ENCODE measurements at regions not wholly inside any gene's neighbourhood (a gene's known extent, or its start where the extent isn't known, plus 50 kb on each side); places are given as distances from the start of the nearest gene placed in this dataset.

GRCh38 chr1:218985424-218985984, 188.2 kb upstream of the LYPLAL1 start:
- no peak overlapping the region for H3K9ac ChIP-seq (ENCODE audit: low read depth in 1 of 3, low read length in 3 of 3)
- no peaks in the 10 kb centered on the region for H3K4me1 ChIP-seq (ENCODE audit: control insufficient read depth in 3 of 3, insufficient read depth in 3 of 3, low read length in 3 of 3)
- no peak overlapping the region for H3K4me3 ChIP-seq (ENCODE audit: low read length in 3 of 3)
- peaks cover 0 to 3% (median 0%) of the 10 kb centered on the region in 3 donors for H3K27me3 ChIP-seq (ENCODE audit: control insufficient read depth in 3 of 3, insufficient read depth in 3 of 3, low read length in 3 of 3)
- H3K27ac ChIP-seq (ENCODE audit: low read depth, low read length), result no peak overlapping the region
- H3K9me3 ChIP-seq (ENCODE audit: control insufficient read depth in 3 of 3, low read length in 3 of 3), result no peaks in the 10 kb centered on the region
- H3K36me3 ChIP-seq (ENCODE audit: control insufficient read depth in 3 of 3, insufficient read depth in 3 of 3, low read length in 3 of 3), result no peaks in the 10 kb centered on the region

GRCh38 chr1:218986816-218987215, 186.9 kb upstream of the LYPLAL1 start:
- no peaks in the 10 kb centered on the region for H3K9me3 ChIP-seq (ENCODE audit: control insufficient read depth in 3 of 3, low read length in 3 of 3)
- no peak overlapping the region for H3K27ac ChIP-seq (ENCODE audit: low read depth, low read length)
- no peak overlapping the region for H3K9ac ChIP-seq (ENCODE audit: low read depth in 1 of 3, low read length in 3 of 3)
- H3K36me3 ChIP-seq (ENCODE audit: control insufficient read depth in 3 of 3, insufficient read depth in 3 of 3, low read length in 3 of 3), result no peaks in the 10 kb centered on the region
- H3K27me3 ChIP-seq (ENCODE audit: control insufficient read depth in 3 of 3, insufficient read depth in 3 of 3, low read length in 3 of 3), result peaks cover 0 to 3% (median 0%) of the 10 kb centered on the region in 3 donors
- H3K4me1 ChIP-seq (ENCODE audit: control insufficient read depth in 3 of 3, insufficient read depth in 3 of 3, low read length in 3 of 3), result no peaks in the 10 kb centered on the region
- no peak overlapping the region for H3K4me3 ChIP-seq (ENCODE audit: low read length in 3 of 3)

GRCh38 chr1:218990019-218990418, 183.7 kb upstream of the LYPLAL1 start:
- no peak overlapping the region for H3K9ac ChIP-seq (ENCODE audit: low read depth in 1 of 3, low read length in 3 of 3)
- no peaks in the 10 kb centered on the region for H3K36me3 ChIP-seq (ENCODE audit: control insufficient read depth in 3 of 3, insufficient read depth in 3 of 3, low read length in 3 of 3)
- no peaks in the 10 kb centered on the region for H3K4me1 ChIP-seq (ENCODE audit: control insufficient read depth in 3 of 3, insufficient read depth in 3 of 3, low read length in 3 of 3)
- no peak overlapping the region for H3K4me3 ChIP-seq (ENCODE audit: low read length in 3 of 3)
- H3K27ac ChIP-seq (ENCODE audit: low read depth, low read length), result no peak overlapping the region
- no peaks in the 10 kb centered on the region for H3K9me3 ChIP-seq (ENCODE audit: control insufficient read depth in 3 of 3, low read length in 3 of 3)
- no peaks in the 10 kb centered on the region for H3K27me3 ChIP-seq (ENCODE audit: control insufficient read depth in 3 of 3, insufficient read depth in 3 of 3, low read length in 3 of 3)

GRCh38 chr1:218991089-218991488, 182.6 kb upstream of the LYPLAL1 start:
- no peaks in the 10 kb centered on the region for H3K4me1 ChIP-seq (ENCODE audit: control insufficient read depth in 3 of 3, insufficient read depth in 3 of 3, low read length in 3 of 3)
- no peaks in the 10 kb centered on the region for H3K36me3 ChIP-seq (ENCODE audit: control insufficient read depth in 3 of 3, insufficient read depth in 3 of 3, low read length in 3 of 3)
- no peaks in the 10 kb centered on the region for H3K9me3 ChIP-seq (ENCODE audit: control insufficient read depth in 3 of 3, low read length in 3 of 3)
- no peak overlapping the region for H3K4me3 ChIP-seq (ENCODE audit: low read length in 3 of 3)
- H3K27ac ChIP-seq (ENCODE audit: low read depth, low read length), result no peak overlapping the region
- no peaks in the 10 kb centered on the region for H3K27me3 ChIP-seq (ENCODE audit: control insufficient read depth in 3 of 3, insufficient read depth in 3 of 3, low read length in 3 of 3)
- no peak overlapping the region for H3K9ac ChIP-seq (ENCODE audit: low read depth in 1 of 3, low read length in 3 of 3)

GRCh38 chr1:218994615-218995014, 179.1 kb upstream of the LYPLAL1 start:
- H3K27ac ChIP-seq (ENCODE audit: low read depth, low read length), result no peak overlapping the region

GRCh38 chr1:218995091-218995665, 178.5 kb upstream of the LYPLAL1 start:
- Histone ChIP-seq H3K27me3 (ENCODE audit: control insufficient read depth in 3 of 3, insufficient read depth in 3 of 3, low read length in 3 of 3) (no peaks in the 10 kb centered on the region), H3K9ac (ENCODE audit: low read depth in 1 of 3, low read length in 3 of 3) (no peak overlapping the region), H3K27ac (ENCODE audit: low read depth, low read length) (no peak overlapping the region), H3K4me3 (ENCODE audit: low read length in 3 of 3) (no peak overlapping the region), H3K4me1 (ENCODE audit: control insufficient read depth in 3 of 3, insufficient read depth in 3 of 3, low read length in 3 of 3) (no peaks in the 10 kb centered on the region), H3K9me3 (ENCODE audit: control insufficient read depth in 3 of 3, low read length in 3 of 3) (no peaks in the 10 kb centered on the region), H3K36me3 (ENCODE audit: control insufficient read depth in 3 of 3, insufficient read depth in 3 of 3, low read length in 3 of 3) (no peaks in the 10 kb centered on the region)

More at GRCh38 chr1:218994615-218995014, 179.1 kb upstream of the LYPLAL1 start:
- no peak overlapping the region for H3K9ac ChIP-seq (ENCODE audit: low read depth in 1 of 3, low read length in 3 of 3)
- H3K4me1 ChIP-seq (ENCODE audit: control insufficient read depth in 3 of 3, insufficient read depth in 3 of 3, low read length in 3 of 3), result no peaks in the 10 kb centered on the region
- no peak overlapping the region for H3K4me3 ChIP-seq (ENCODE audit: low read length in 3 of 3)
- H3K27me3 ChIP-seq (ENCODE audit: control insufficient read depth in 3 of 3, insufficient read depth in 3 of 3, low read length in 3 of 3), result no peaks in the 10 kb centered on the region
- H3K9me3 ChIP-seq (ENCODE audit: control insufficient read depth in 3 of 3, low read length in 3 of 3), result no peaks in the 10 kb centered on the region
- H3K36me3 ChIP-seq (ENCODE audit: control insufficient read depth in 3 of 3, insufficient read depth in 3 of 3, low read length in 3 of 3), result no peaks in the 10 kb centered on the region

GRCh38 chr1:218996362-218996761, 177.3 kb upstream of the LYPLAL1 start:
- no peaks in the 10 kb centered on the region for H3K4me1 ChIP-seq (ENCODE audit: control insufficient read depth in 3 of 3, insufficient read depth in 3 of 3, low read length in 3 of 3)
- no peaks in the 10 kb centered on the region for H3K36me3 ChIP-seq (ENCODE audit: control insufficient read depth in 3 of 3, insufficient read depth in 3 of 3, low read length in 3 of 3)
- H3K27ac ChIP-seq (ENCODE audit: low read depth, low read length), result no peak overlapping the region
- H3K27me3 ChIP-seq (ENCODE audit: control insufficient read depth in 3 of 3, insufficient read depth in 3 of 3, low read length in 3 of 3), result no peaks in the 10 kb centered on the region
- no peak overlapping the region for H3K4me3 ChIP-seq (ENCODE audit: low read length in 3 of 3)
- H3K9me3 ChIP-seq (ENCODE audit: control insufficient read depth in 3 of 3, low read length in 3 of 3), result no peaks in the 10 kb centered on the region
- H3K9ac ChIP-seq (ENCODE audit: low read depth in 1 of 3, low read length in 3 of 3), result no peak overlapping the region

- Histone ChIP-seq H3K4me3 (ENCODE audit: low read length in 3 of 3) (no peak overlapping the region), H3K9me3 (ENCODE audit: control insufficient read depth in 3 of 3, low read length in 3 of 3) (no peaks in the 10 kb centered on the region), H3K4me1 (ENCODE audit: control insufficient read depth in 3 of 3, insufficient read depth in 3 of 3, low read length in 3 of 3) (no peaks in the 10 kb centered on the region), H3K27me3 (ENCODE audit: control insufficient read depth in 3 of 3, insufficient read depth in 3 of 3, low read length in 3 of 3) (no peaks in the 10 kb centered on the region), H3K27ac (ENCODE audit: low read depth, low read length) (no peak overlapping the region), H3K36me3 (ENCODE audit: control insufficient read depth in 3 of 3, insufficient read depth in 3 of 3, low read length in 3 of 3) (no peaks in the 10 kb centered on the region), H3K9ac (ENCODE audit: low read depth in 1 of 3, low read length in 3 of 3) (no peak overlapping the region)
Measured at GRCh38 chr1:219000005-219000404, 173.7 kb upstream of the LYPLAL1 start.

GRCh38 chr1:219000631-219001030, 173.0 kb upstream of the LYPLAL1 start:
- Histone ChIP-seq H3K9ac (ENCODE audit: low read depth in 1 of 3, low read length in 3 of 3) (no peak overlapping the region), H3K9me3 (ENCODE audit: control insufficient read depth in 3 of 3, low read length in 3 of 3) (no peaks in the 10 kb centered on the region), H3K27me3 (ENCODE audit: control insufficient read depth in 3 of 3, insufficient read depth in 3 of 3, low read length in 3 of 3) (no peaks in the 10 kb centered on the region), H3K4me3 (ENCODE audit: low read length in 3 of 3) (no peak overlapping the region), H3K4me1 (ENCODE audit: control insufficient read depth in 3 of 3, insufficient read depth in 3 of 3, low read length in 3 of 3) (no peaks in the 10 kb centered on the region), H3K36me3 (ENCODE audit: control insufficient read depth in 3 of 3, insufficient read depth in 3 of 3, low read length in 3 of 3) (no peaks in the 10 kb centered on the region), H3K27ac (ENCODE audit: low read depth, low read length) (no peak overlapping the region)

GRCh38 chr1:219010720-219011119, 163.0 kb upstream of the LYPLAL1 start:
- Histone ChIP-seq H3K9me3 (ENCODE audit: control insufficient read depth in 3 of 3, low read length in 3 of 3) (no peaks in the 10 kb centered on the region), H3K9ac (ENCODE audit: low read depth in 1 of 3, low read length in 3 of 3) (no peak overlapping the region), H3K4me3 (ENCODE audit: low read length in 3 of 3) (no peak overlapping the region), H3K4me1 (ENCODE audit: control insufficient read depth in 3 of 3, insufficient read depth in 3 of 3, low read length in 3 of 3) (no peaks in the 10 kb centered on the region), H3K27ac (ENCODE audit: low read depth, low read length) (no peak overlapping the region), H3K27me3 (ENCODE audit: control insufficient read depth in 3 of 3, insufficient read depth in 3 of 3, low read length in 3 of 3) (no peaks in the 10 kb centered on the region), H3K36me3 (ENCODE audit: control insufficient read depth in 3 of 3, insufficient read depth in 3 of 3, low read length in 3 of 3) (no peaks in the 10 kb centered on the region)

Measured in skeletal muscle tissue (tissue), 3 donors.